ENCODE measurements at regions not wholly inside any gene's neighbourhood (a gene's known extent, or its start where the extent isn't known, plus 50 kb on each side); places are given as distances from the start of the nearest gene placed in this dataset.

DNA sequence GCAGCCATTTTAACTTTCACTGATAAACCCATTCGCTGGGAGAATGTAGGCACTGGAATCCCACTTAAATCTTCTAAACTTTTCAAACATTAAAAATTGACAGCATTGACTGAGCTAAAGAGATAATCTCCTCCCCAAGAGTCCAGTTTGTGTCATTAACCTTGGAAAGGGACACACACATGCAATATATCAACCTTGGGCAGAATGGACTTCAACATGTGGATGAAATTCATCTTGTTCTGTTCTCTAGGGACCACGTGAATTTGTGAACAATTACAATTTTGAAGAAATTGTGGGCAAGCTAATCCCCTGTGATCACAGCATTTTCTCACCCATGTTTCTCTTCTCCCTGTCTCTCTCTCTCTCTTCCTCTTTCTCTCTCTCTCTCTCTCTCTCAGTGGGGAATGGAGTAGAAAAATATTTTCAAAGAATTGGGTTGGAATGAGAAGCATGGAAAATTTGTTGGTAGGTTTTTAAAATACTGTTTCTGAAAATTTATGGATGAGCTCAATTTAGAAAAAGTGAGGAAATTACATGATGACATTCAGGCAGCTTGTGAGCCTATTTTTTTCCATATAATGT is 553.7 kb downstream of the EBF1 start:
- TF ChIP-seq POLR2AphosphoS5 (IDR thresholded peaks at IDR 0.05) (peak in 1 of 3 donors; percentile 14), POLR2A (IDR thresholded peaks at IDR 0.05) (no peak)
- Histone ChIP-seq H3K4me1 (no peaks in the 10 kb centered on the region), H3K36me3 (no peaks in the 10 kb centered on the region), H3K4me3 (no peak overlapping the region), H3K27ac (no peak overlapping the region), H3K9me3 (no peaks in the 10 kb centered on the region), H3K27me3 (no peaks in the 10 kb centered on the region)
- no peak for DNase-seq (ENCODE audit: low spot score in 2 of 2)
- 55% methylated on average over 2 of the region's 2 CpGs for WGBS

DNA sequence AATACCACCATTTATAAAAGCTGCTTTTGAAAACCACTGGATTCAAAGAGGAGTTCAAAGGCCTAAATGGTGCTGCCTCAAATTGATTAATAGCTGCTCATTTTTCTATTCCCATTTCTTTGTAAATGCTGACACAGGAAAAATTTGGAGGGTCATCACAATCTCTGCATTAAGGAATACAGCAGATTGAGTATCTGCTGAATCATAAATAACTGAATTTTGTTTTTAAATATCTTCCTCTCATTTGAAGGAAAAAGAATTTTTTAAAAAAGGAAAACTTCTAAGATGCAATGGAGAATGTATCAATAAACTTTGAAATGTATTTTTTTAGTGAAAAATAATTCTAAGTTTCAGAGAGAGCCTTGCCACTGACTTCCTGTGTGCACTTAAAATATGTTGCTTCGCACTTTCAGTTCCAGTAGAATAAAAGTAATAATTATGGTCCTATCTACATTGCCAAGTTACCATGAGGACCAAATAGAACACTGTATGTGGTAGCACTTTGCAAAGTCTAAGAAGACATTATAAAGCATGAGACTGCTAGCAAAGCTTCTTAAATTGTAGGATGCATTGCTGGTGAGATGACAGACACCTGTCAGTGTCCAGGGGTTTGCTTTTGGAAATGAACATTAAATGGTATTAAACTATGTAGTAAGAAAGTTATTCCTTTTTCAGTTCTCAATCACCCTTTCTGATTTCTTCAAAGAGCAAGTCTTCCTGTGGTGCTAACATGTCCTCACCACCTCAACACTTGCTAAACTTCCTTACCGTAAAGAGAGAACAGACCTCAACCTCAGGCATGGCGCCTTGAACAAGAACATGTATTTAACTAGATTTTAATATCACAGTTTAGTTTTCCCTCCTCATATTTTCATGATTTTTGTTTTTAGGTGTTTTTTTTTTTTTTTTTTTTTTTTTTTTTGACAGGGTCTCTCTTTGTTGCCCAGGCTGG is 555.1 kb downstream of the EBF1 start:
- H3K27me3 ChIP-seq: no peaks in the 10 kb centered on the region
- peak overlapping the region; percentile 38 for H3K27ac ChIP-seq
- no peak for DNase-seq (ENCODE audit: low spot score in 2 of 2)
- no peaks in the 10 kb centered on the region for H3K9me3 ChIP-seq
- WGBS: 95% methylated on average over 3 of the region's 3 CpGs
- TF ChIP-seq POLR2A (IDR thresholded peaks at IDR 0.05): no peak
- TF ChIP-seq EP300 (IDR thresholded peaks at IDR 0.05): no peak
- H3K4me3 ChIP-seq: no peak overlapping the region
- no peaks in the 10 kb centered on the region for H3K36me3 ChIP-seq
- no peaks in the 10 kb centered on the region for H3K4me1 ChIP-seq

DNA sequence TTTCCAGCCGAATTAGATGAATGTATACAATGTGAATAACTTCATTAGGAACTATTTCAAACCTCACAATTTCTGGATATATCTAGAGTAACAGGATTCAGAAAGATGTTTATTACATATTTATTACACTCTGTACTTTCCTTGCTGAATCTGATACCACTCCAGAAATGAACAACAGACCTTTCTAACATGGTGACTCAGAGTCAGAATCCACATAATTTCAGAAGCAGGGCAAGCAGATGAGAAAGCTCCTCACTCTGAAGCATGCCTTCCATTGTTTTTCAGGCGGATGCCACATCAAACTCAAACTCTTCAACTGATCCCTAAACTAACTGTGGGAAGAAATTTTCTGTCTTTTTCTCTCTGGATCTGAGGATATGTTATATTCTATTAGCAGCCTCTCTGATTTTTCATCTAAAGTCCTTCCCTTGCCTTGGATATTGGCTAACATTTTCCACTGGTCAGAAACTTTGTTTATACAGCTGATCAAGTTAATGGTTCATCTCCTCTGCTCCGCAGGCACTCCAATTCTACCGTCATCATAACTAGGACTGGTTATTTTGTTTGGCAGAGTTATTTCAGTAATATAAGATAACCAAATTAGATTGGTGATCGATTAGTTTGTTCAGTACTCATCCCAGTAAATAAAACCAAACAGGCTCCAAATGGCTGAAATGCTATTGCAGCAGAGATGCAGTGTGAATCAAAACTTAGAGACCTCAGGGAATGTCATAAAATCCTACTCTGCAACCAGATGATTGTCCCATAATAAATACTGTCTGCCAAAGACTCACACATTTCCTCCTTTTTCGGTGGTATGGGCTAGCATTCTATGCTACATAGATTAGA is 556.0 kb downstream of the EBF1 start:
- peak overlapping the region; percentile 38 for H3K27ac ChIP-seq
- no peaks in the 10 kb centered on the region for H3K27me3 ChIP-seq
- WGBS: 74% methylated on average over 6 of the region's 6 CpGs
- TF ChIP-seq POLR2AphosphoS5 (IDR thresholded peaks at IDR 0.05) (no peak), EP300 (IDR thresholded peaks at IDR 0.05) (no peak), CTCF (IDR thresholded peaks at IDR 0.05) (no peak), POLR2A (IDR thresholded peaks at IDR 0.05) (no peak)
- no peaks in the 10 kb centered on the region for H3K36me3 ChIP-seq
- H3K4me3 ChIP-seq: no peak overlapping the region
- no peaks in the 10 kb centered on the region for H3K4me1 ChIP-seq
- DNase-seq (ENCODE audit: low spot score in 2 of 2): no peak
- H3K9me3 ChIP-seq: no peaks in the 10 kb centered on the region

DNA sequence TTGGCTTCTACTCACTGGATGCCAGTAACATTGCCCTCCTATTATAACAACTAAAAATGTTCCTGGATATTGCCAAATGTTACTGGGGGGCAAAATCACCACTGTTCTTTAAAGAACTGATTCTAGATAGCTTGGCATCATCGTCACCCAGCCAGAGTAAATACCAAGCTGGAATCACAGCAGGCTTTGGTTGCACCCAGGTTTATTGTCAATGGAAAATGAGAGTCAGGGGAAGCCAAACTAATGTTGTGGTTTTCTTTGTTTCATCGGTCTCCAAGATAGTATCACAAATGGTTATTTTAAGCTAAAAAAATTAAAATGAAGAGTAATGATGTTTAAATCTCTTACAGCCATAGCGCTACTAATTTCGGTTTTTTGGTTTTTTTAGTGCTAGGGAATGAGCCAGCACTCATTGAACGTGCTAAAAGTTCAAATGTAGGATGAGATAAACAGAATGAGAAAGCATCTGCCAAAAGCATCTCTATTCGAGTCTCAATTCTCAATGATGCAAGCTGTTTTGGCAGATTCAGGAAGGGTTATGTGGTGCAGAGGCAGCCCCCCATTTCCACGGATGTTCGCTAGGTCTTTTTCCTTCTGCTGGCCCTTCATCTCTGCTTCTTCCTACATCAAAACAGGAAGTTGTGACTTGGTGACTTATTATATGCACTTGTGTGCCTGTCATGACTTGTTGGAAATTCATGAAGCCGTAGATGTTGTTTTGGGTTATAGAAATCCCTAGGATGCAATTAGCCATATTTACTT is 558.0 kb downstream of the EBF1 start:
- TF ChIP-seq POLR2AphosphoS5 (IDR thresholded peaks at IDR 0.05): no peak
- TF ChIP-seq CTCF (IDR thresholded peaks at IDR 0.05): no peak
- no peak for TF ChIP-seq EP300 (IDR thresholded peaks at IDR 0.05)
- TF ChIP-seq POLR2A (IDR thresholded peaks at IDR 0.05): no peak
- peaks cover under 1% of the 10 kb centered on the region for H3K27me3 ChIP-seq
- H3K4me1 ChIP-seq: no peaks in the 10 kb centered on the region
- H3K27ac ChIP-seq: no peak overlapping the region
- no peaks in the 10 kb centered on the region for H3K9me3 ChIP-seq
- WGBS: 72% methylated on average over 9 of the region's 9 CpGs
- no peaks in the 10 kb centered on the region for H3K36me3 ChIP-seq
- H3K4me3 ChIP-seq: no peak overlapping the region
- no peak for DNase-seq (ENCODE audit: low spot score in 2 of 2)

DNA sequence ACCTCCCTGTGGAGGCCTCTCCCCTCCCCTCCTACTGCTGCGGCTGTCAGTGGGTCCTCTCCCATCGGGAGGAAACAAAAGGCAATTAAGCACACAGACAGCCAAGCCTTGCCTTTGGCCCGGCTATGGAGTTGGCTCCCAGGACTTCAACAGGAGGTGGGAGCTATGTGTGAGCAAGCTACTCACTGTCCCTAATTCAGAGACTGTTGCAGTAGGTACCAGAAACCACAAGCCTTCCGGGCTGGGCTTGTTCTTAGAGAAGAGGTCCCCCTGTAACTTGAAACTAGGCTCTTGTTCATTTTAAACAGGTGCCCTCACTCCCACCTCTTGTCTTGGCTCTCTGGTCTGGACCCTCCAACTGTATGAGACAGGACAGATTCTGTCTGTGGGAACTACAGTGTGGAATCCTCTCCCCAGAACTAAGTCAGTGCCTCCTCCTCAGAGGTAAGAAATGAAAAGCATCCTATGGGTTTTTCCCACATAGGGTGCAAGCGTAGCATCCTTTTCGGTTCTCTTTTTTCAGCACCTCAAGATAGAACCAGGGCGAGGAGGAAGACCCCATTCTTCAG is 561.1 kb downstream of the EBF1 start:
- Histone ChIP-seq H3K4me3 (no peak overlapping the region), H3K27ac (no peak overlapping the region), H3K4me1 (no peaks in the 10 kb centered on the region), H3K9me3 (no peaks in the 10 kb centered on the region), H3K27me3 (peaks cover 5% of the 10 kb centered on the region), H3K36me3 (no peaks in the 10 kb centered on the region)
- TF ChIP-seq CTCF (IDR thresholded peaks at IDR 0.05) (no peak), EP300 (IDR thresholded peaks at IDR 0.05) (no peak), POLR2A (IDR thresholded peaks at IDR 0.05) (no peak), POLR2AphosphoS5 (IDR thresholded peaks at IDR 0.05) (no peak)
- WGBS: 60% methylated on average over 7 of the region's 7 CpGs
- DNase-seq (ENCODE audit: low spot score in 2 of 2): no peak
